Body of pancreas (tissue), 4 donors: ENCODE measurements at regions not wholly inside any gene's neighbourhood (a gene's known extent, or its start where the extent isn't known, plus 50 kb on each side); places are given as distances from the start of the nearest gene placed in this dataset.

ENCODE experiments used
- CTCF ChIP-seq, 7 experiments: fragments of 450-650 bp in 4 of 7; fragments of 200-600 bp in 3 of 7; sonication (generic) in 3 of 7; IDR thresholded peaks; one replicate each; pipeline ENCODE4 v1.5.1; 2016 to 2019; ENCODE audit warnings: antibody characterized with exemption in 7 of 7
- POLR2A ChIP-seq, 3 donors: fragments of 450-650 bp; IDR thresholded peaks; one replicate each; pipeline ENCODE4 v1.6.1; 2016; ENCODE audit warnings: antibody characterized with exemption in 3 of 3, mild to moderate bottlenecking in 2 of 3

GRCh38 chr4:84381759-84382158 is 117.3 kb downstream of the NKX6-1 start:
- TF ChIP-seq POLR2A (IDR thresholded peaks at IDR 0.05) (no peak), CTCF (IDR thresholded peaks at IDR 0.05) (no peak)
